K562 (cell line): ENCODE measurements at regions not wholly inside any gene's neighbourhood (a gene's known extent, or its start where the extent isn't known, plus 50 kb on each side); places are given as distances from the start of the nearest gene placed in this dataset.

Experiments
- ATAC-seq: fragments of 200-7000 bp; cut with Tn5 transposase; 3 replicates; pipeline ENCODE4 v1.9.1; 2020; ENCODE audit warnings: moderate library complexity
- BruUV-seq: library from RNA; stranded (reverse); fragments of 400-500 nt; replicated peaks from 2 replicates; lab custom pipeline; 2021; lab: Mats Ljungman, UMichigan
- CTCF ChIA-PET: fragments of 300-600 bp; formaldehyde crosslinking; extraction: SDS; loops from one replicate; lab custom pipeline; 2021; ENCODE audit warnings: low intra/inter-chr PET ratio; lab: Yijun Ruan, JAX
- POLR2A ChIA-PET: fragments of 300-600, 350-650 bp; sonication (Branson Sonifier 250); formaldehyde crosslinking; extraction: SDS; loops from one replicate; lab custom pipeline; 2021; ENCODE audit warnings: antibody characterized with exemption, inconsistent platforms; lab: Yijun Ruan, JAX
- DNase-seq, 4 experiments: peaks; one replicate each; pipeline versions ENCODE4 v3.0.0 to v3.0.0-alpha.2; 2011 to 2018; ENCODE audit warnings: low spot score in 3 of 4, mixed read lengths in 3 of 4; ENCODE audit errors: extremely low read depth in 1 of 4
- FAIRE-seq: peaks from 2 replicates; lab custom pipeline; 2011; peaks lifted over from hg19 to GRCh38; lab: Jason Lieb, UNC
- H2AFZ ChIP-seq: 2 replicates; pipeline ENCODE4 v1.6.0; 2011; ENCODE audit warnings: low read depth, low read length, control low read depth, inconsistent platforms
- H3K27ac ChIP-seq: fragments of 200-600 bp; 3 replicates; pipeline ENCODE4 v1.8.0; 2011; ENCODE audit warnings: low read depth, mild to moderate bottlenecking, control low read depth, inconsistent platforms, low read length, moderate library complexity, mixed read lengths; ENCODE audit errors: extremely low read depth
- H3K27me3 ChIP-seq, 2 experiments: fragments of 300-600 bp in 1 of 2; 2 replicates in 1 of 2; 3 replicates in 1 of 2; pipeline versions ENCODE4 v1.6.0 to v1.8.0; 2011; ENCODE audit warnings: inconsistent platforms in 2 of 2, low read length in 2 of 2, mild to moderate bottlenecking in 1 of 2, mixed read lengths in 1 of 2, moderate library complexity in 1 of 2; ENCODE audit not compliant: control insufficient read depth in 2 of 2, insufficient read depth in 2 of 2
- H3K36me3 ChIP-seq: fragments of 300-600 bp; 3 replicates; pipeline ENCODE4 v1.8.0; 2011; ENCODE audit warnings: mild to moderate bottlenecking, low read length, inconsistent platforms; ENCODE audit not compliant: control insufficient read depth, insufficient read depth
- H3K4me1 ChIP-seq, 2 experiments: fragments of 200-600 bp in 1 of 2; replicated peaks in 1 of 2; 2 replicates in 1 of 2; 3 replicates in 1 of 2; pipeline versions ENCODE4 v1.5.1 to v1.8.0; 2011; ENCODE audit warnings: inconsistent platforms in 2 of 2, low read length in 2 of 2, mild to moderate bottlenecking in 1 of 2, mixed read lengths in 1 of 2, moderate library complexity in 1 of 2; ENCODE audit not compliant: control insufficient read depth in 2 of 2, insufficient read depth in 2 of 2
- H3K4me2 ChIP-seq: 2 replicates; pipeline ENCODE4 v1.6.1; 2011; ENCODE audit warnings: low read length, control low read depth, inconsistent platforms, mixed read lengths; ENCODE audit not compliant: insufficient read depth
- H3K4me3 ChIP-seq: fragments of 200-600 bp; sonication (generic), shearing (Covaris generic); 2 replicates; pipeline ENCODE4 v1.5.1; 2016; ENCODE audit warnings: control low read depth, inconsistent platforms
- H3K79me2 ChIP-seq: fragments of 200-600 bp; 3 replicates; pipeline ENCODE4 v1.8.0; 2011; ENCODE audit warnings: low read length, inconsistent platforms; ENCODE audit not compliant: control insufficient read depth, insufficient read depth
- H3K9ac ChIP-seq, 2 experiments: 2 replicates each; pipeline versions ENCODE4 v1.6.0 to v1.6.1; 2011; ENCODE audit warnings: low read depth in 2 of 2, low read length in 2 of 2, control low read depth in 1 of 2, inconsistent platforms in 1 of 2, mild to moderate bottlenecking in 1 of 2, mixed read lengths in 1 of 2; ENCODE audit not compliant: insufficient read depth in 1 of 2
- H3K9me1 ChIP-seq: one replicate; pipeline ENCODE4 v1.6.0; 2011; ENCODE audit warnings: inconsistent platforms, mild to moderate bottlenecking, low read length, moderate library complexity; ENCODE audit not compliant: control insufficient read depth, insufficient read depth
- H3K9me3 ChIP-seq: replicated peaks from 2 replicates; pipeline ENCODE4 v1.5.1; 2011; ENCODE audit warnings: low read depth, low read length, inconsistent platforms; ENCODE audit not compliant: control insufficient read depth, insufficient read depth
- H4K20me1 ChIP-seq: replicated peaks from 2 replicates; pipeline ENCODE4 v1.6.1; 2011; ENCODE audit warnings: low read length, inconsistent platforms, mixed read lengths; ENCODE audit not compliant: control insufficient read depth, insufficient read depth
- ADNP ChIP-seq: fragments of 200-800 bp; sonication (Bioruptor generic); IDR thresholded peaks from 2 replicates; pipeline ENCODE4 v1.6.1; 2016; ENCODE audit warnings: missing genetic modification characterization, missing compliant biosample characterization
- CAMTA2 ChIP-seq: fragments of 250-450 bp; sonication (Bioruptor Pico); conservative IDR thresholded peaks from 2 replicates; pipeline ENCODE4 v1.5.1; 2022
- CC2D1A ChIP-seq: fragments of 450-650 bp; IDR thresholded peaks from 2 replicates; pipeline ENCODE4 v1.6.1; 2017; ENCODE audit warnings: mild to moderate bottlenecking
- CHD2 ChIP-seq: IDR thresholded peaks from 2 replicates; pipeline ENCODE4 v1.6.1; 2011; ENCODE audit warnings: low read depth, low read length
- CXXC5 ChIP-seq: fragments of 250-450 bp; sonication (Bioruptor Pico); IDR thresholded peaks from 2 replicates; pipeline ENCODE4 v1.8.0; 2022; ENCODE audit warnings: inconsistent platforms, mild to moderate bottlenecking, moderate library complexity
- GABPA ChIP-seq: fragments of 200-800 bp; sonication (Bioruptor generic); conservative IDR thresholded peaks from 2 replicates; pipeline ENCODE4 v1.6.1; 2016; ENCODE audit warnings: low read depth, missing genetic modification characterization, missing compliant biosample characterization
- HNRNPLL ChIP-seq: fragments of 200-400 bp; formaldehyde crosslinking; IDR thresholded peaks from 2 replicates; pipeline ENCODE4 v1.6.1; 2017; ENCODE audit warnings: low read length, low read depth, mild to moderate bottlenecking; ENCODE audit not compliant: poor library complexity, severe bottlenecking
- RBM22 ChIP-seq: fragments of 200-400 bp; formaldehyde crosslinking; IDR thresholded peaks from 2 replicates; pipeline ENCODE4 v1.6.1; 2018; ENCODE audit warnings: low read length, low read depth; ENCODE audit not compliant: poor library complexity, severe bottlenecking
- TAF9B ChIP-seq: fragments of 450-650 bp; IDR thresholded peaks from 2 replicates; pipeline ENCODE4 v1.6.1; 2018; ENCODE audit warnings: mild to moderate bottlenecking; ENCODE audit not compliant: partially characterized antibody
- ZNF146 ChIP-seq: IDR thresholded peaks from one replicate; pipeline ENCODE4 v1.6.1; 2018; ENCODE audit warnings: missing compliant biosample characterization; ENCODE audit not compliant: unreplicated experiment
- WGBS: fragments of 100-300 bp; shearing (Covaris generic); methylation state at CpG from one replicate; pipeline ENCODE4 v1.1.6; 2016; ENCODE audit warnings: low coverage, mixed read lengths; ENCODE audit not compliant: insufficient coverage; ENCODE audit errors: missing lambda C conversion rate; 5-methylcytosine and 5-hydroxymethylcytosine counted together
- in situ Hi-C: fragments of 300-500 bp; cut with MboI; formaldehyde crosslinking; loops from 4 replicates; pipeline ENCODE4 v1.15.0; 2018; ENCODE audit warnings: inconsistent platforms, mixed read lengths
- intact Hi-C: fragments of 100-400 bp; cut with micrococcal nuclease; formaldehyde crosslinking; loops from 2 replicates; pipeline ENCODE4 v1.14.2; 2022
- TF ChIP-seq, protein P1 (sequence below): fragments of 450-650 bp; formaldehyde crosslinking; IDR thresholded peaks from 2 replicates; pipeline ENCODE4 v1.4.0; 2020; ENCODE audit warnings: mild to moderate bottlenecking, moderate library complexity
- TF ChIP-seq, protein P2 (sequence below): fragments of 250-450 bp; sonication (Bioruptor Pico); IDR thresholded peaks from 2 replicates; pipeline ENCODE4 v1.4.0; 2020; ENCODE audit warnings: mild to moderate bottlenecking, moderate library complexity, borderline replicate concordance
- TF ChIP-seq, protein P3 (sequence below): sonication (generic); IDR thresholded peaks from 2 replicates; pipeline ENCODE4 v1.6.1; 2016
- TF ChIP-seq, protein P4 (sequence below): fragments of 150-350 bp; conservative IDR thresholded peaks from 2 replicates; pipeline ENCODE4 v1.6.1; 2014; ENCODE audit warnings: low read length

DNA sequence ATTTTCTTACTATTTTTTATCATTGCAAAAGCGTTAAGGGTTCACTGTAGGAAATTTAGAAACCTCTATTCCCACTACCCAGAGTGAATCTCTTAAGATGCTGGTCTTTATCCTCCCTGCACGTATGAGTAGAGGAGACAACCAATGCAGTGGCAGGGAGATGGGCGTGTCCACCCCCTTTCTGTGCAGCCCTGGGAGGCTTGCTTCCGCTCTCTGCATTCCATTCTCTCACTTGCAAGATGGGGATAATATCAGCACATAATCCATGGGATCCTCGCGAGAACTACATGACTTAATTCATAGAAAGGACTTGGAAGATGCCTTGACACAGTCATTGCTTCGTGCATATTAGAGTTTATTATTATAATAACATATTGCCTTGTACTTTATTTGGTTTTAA, 196.2 kb downstream of the KLF6 start:
- in situ Hi-C loops (no loop called here), intact Hi-C loops (no loop called here)
- TF ChIP-seq CXXC5 (no peak), ZNF146 (CRISPR knock-in tag) (no peak), RBM22 (no peak), CHD2 (no peak), HNRNPLL (no peak), CAMTA2 (CRISPR knock-in tag) (no peak), TAF9B (no peak), GABPA (no peak), CC2D1A (no peak), ADNP (no peak)
- TF ChIP-seq, protein P1, sequence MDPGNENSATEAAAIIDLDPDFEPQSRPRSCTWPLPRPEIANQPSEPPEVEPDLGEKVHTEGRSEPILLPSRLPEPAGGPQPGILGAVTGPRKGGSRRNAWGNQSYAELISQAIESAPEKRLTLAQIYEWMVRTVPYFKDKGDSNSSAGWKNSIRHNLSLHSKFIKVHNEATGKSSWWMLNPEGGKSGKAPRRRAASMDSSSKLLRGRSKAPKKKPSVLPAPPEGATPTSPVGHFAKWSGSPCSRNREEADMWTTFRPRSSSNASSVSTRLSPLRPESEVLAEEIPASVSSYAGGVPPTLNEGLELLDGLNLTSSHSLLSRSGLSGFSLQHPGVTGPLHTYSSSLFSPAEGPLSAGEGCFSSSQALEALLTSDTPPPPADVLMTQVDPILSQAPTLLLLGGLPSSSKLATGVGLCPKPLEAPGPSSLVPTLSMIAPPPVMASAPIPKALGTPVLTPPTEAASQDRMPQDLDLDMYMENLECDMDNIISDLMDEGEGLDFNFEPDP (CRISPR knock-in tag), result no peak
- TF ChIP-seq, protein P2, sequence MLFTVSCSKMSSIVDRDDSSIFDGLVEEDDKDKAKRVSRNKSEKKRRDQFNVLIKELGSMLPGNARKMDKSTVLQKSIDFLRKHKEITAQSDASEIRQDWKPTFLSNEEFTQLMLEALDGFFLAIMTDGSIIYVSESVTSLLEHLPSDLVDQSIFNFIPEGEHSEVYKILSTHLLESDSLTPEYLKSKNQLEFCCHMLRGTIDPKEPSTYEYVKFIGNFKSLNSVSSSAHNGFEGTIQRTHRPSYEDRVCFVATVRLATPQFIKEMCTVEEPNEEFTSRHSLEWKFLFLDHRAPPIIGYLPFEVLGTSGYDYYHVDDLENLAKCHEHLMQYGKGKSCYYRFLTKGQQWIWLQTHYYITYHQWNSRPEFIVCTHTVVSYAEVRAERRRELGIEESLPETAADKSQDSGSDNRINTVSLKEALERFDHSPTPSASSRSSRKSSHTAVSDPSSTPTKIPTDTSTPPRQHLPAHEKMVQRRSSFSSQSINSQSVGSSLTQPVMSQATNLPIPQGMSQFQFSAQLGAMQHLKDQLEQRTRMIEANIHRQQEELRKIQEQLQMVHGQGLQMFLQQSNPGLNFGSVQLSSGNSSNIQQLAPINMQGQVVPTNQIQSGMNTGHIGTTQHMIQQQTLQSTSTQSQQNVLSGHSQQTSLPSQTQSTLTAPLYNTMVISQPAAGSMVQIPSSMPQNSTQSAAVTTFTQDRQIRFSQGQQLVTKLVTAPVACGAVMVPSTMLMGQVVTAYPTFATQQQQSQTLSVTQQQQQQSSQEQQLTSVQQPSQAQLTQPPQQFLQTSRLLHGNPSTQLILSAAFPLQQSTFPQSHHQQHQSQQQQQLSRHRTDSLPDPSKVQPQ, result no peak
- TF ChIP-seq, protein P3, sequence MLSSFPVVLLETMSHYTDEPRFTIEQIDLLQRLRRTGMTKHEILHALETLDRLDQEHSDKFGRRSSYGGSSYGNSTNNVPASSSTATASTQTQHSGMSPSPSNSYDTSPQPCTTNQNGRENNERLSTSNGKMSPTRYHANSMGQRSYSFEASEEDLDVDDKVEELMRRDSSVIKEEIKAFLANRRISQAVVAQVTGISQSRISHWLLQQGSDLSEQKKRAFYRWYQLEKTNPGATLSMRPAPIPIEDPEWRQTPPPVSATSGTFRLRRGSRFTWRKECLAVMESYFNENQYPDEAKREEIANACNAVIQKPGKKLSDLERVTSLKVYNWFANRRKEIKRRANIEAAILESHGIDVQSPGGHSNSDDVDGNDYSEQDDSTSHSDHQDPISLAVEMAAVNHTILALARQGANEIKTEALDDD, result no peak
- TF ChIP-seq, protein P4, sequence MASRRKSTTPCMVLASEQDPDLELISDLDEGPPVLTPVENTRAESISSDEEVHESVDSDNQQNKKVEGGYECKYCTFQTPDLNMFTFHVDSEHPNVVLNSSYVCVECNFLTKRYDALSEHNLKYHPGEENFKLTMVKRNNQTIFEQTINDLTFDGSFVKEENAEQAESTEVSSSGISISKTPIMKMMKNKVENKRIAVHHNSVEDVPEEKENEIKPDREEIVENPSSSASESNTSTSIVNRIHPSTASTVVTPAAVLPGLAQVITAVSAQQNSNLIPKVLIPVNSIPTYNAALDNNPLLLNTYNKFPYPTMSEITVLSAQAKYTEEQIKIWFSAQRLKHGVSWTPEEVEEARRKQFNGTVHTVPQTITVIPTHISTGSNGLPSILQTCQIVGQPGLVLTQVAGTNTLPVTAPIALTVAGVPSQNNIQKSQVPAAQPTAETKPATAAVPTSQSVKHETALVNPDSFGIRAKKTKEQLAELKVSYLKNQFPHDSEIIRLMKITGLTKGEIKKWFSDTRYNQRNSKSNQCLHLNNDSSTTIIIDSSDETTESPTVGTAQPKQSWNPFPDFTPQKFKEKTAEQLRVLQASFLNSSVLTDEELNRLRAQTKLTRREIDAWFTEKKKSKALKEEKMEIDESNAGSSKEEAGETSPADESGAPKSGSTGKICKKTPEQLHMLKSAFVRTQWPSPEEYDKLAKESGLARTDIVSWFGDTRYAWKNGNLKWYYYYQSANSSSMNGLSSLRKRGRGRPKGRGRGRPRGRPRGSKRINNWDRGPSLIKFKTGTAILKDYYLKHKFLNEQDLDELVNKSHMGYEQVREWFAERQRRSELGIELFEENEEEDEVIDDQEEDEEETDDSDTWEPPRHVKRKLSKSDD, result no peak
- Histone ChIP-seq H3K4me2 (no peak overlapping the region), H3K9me1 (no peaks in the 10 kb centered on the region), H3K4me3 (no peak overlapping the region), H3K9me3 (no peaks in the 10 kb centered on the region), H3K9ac (no peak overlapping the region), H3K27me3 (peaks cover 9 to 38% of the 10 kb centered on the region in 2 experiments), H3K79me2 (no peaks in the 10 kb centered on the region), H2AFZ (no peak overlapping the region), H4K20me1 (peaks cover 6% of the 10 kb centered on the region; the same call in 1 of the 2 replicates), H3K27ac (no peak overlapping the region), H3K4me1 (peaks cover 0 to 3% of the 10 kb centered on the region in 2 experiments; a peak in 1 of 5 replicates), H3K36me3 (no peaks in the 10 kb centered on the region)
- ATAC-seq, result no peak
- ChIA-PET CTCF (no interaction called here), POLR2A (no interaction called here)
- WGBS, result 3% methylated on average over 7 of the region's 7 CpGs
- no peak for FAIRE-seq
- no TSS peak for BruUV-seq
- no peak for DNase-seq
